B cell (primary cell): ENCODE measurements at regions not wholly inside any gene's neighbourhood (a gene's known extent, or its start where the extent isn't known, plus 50 kb on each side); places are given as distances from the start of the nearest gene placed in this dataset.

Experiments
- ATAC-seq: fragments of 200-7000 bp; cut with Tn5 transposase; one replicate; pipeline ENCODE4 v1.10.0; 2021; ENCODE audit warnings: low read depth, mild to moderate bottlenecking, moderate number of reproducible peaks, moderate library complexity
- CTCF ChIA-PET: fragments of 350-600 bp; sonication (Branson Sonifier 250); formaldehyde crosslinking; loops from one replicate; lab custom pipeline; 2021; ENCODE audit warnings: antibody characterized with exemption, inconsistent platforms; lab: Charles Lee
- POLR2A ChIA-PET: fragments of 350-600 bp; sonication (Branson Sonifier 250); formaldehyde crosslinking; loops from one replicate; lab custom pipeline; 2021; ENCODE audit warnings: antibody characterized with exemption; lab: Charles Lee
- DNase-seq: peaks from one replicate; pipeline ENCODE4 v3.0.0; 2013
- H2AFZ ChIP-seq: 2 replicates; pipeline ENCODE4 v1.6.1; 2012; ENCODE audit warnings: mild to moderate bottlenecking, low read depth, low read length; ENCODE audit not compliant: insufficient read depth, poor library complexity, severe bottlenecking
- H3K27ac ChIP-seq, 2 donors: 1 replicate in 1 of 2; 2 replicates in 1 of 2; pipeline ENCODE4 v1.5.1; 2012 to 2013; ENCODE audit warnings: low read length in 2 of 2, mild to moderate bottlenecking in 2 of 2, moderate library complexity in 1 of 2
- H3K27me3 ChIP-seq, 4 experiments: fragments of 200-600 bp in 1 of 4; sonication (generic) in 1 of 4; replicated peaks in 1 of 4; 1 replicate in 2 of 4; 2 replicates in 2 of 4; pipeline versions ENCODE4 v1.6.1 to v1.7.0; 2013 to 2016; ENCODE audit warnings: low read length in 3 of 4, mild to moderate bottlenecking in 2 of 4, mixed read lengths in 1 of 4, moderate library complexity in 1 of 4; ENCODE audit not compliant: insufficient read depth in 4 of 4, control insufficient read depth in 3 of 4; ENCODE audit errors: control extremely low read depth in 1 of 4
- H3K36me3 ChIP-seq, 2 experiments: replicated peaks in 1 of 2; 1 replicate in 1 of 2; 2 replicates in 1 of 2; pipeline versions ENCODE4 v1.6.1 to v1.7.1; 2013; ENCODE audit warnings: low read length in 1 of 2; ENCODE audit not compliant: insufficient read depth in 2 of 2, control insufficient read depth in 1 of 2; ENCODE audit errors: control extremely low read depth in 1 of 2, extremely low read depth in 1 of 2
- H3K4me1 ChIP-seq, 2 donors: fragments of 200-600 bp in 1 of 2; sonication (generic) in 1 of 2; 1 replicate in 1 of 2; 2 replicates in 1 of 2; pipeline versions ENCODE4 v1.5.1 to v1.6.1; 2013 to 2017; ENCODE audit warnings: low read length in 2 of 2; ENCODE audit not compliant: control insufficient read depth in 2 of 2, insufficient read depth in 2 of 2
- H3K4me2 ChIP-seq: replicated peaks from 2 replicates; pipeline ENCODE3; 2012; ENCODE audit warnings: mild to moderate bottlenecking, low read depth, low read length; ENCODE audit not compliant: poor library complexity, severe bottlenecking
- H3K4me3 ChIP-seq, 5 experiments: fragments of 200-600 bp in 1 of 5; sonication (generic) in 1 of 5; 1 replicate in 3 of 5; 2 replicates in 2 of 5; pipeline versions ENCODE4 v1.5.1 to v1.7.0; 2011 to 2016; ENCODE audit warnings: low read length in 4 of 5, mild to moderate bottlenecking in 4 of 5, low read depth in 2 of 5, control low read depth in 1 of 5, moderate library complexity in 1 of 5; ENCODE audit not compliant: insufficient read depth in 1 of 5; ENCODE audit errors: control extremely low read depth in 1 of 5, extremely low read depth in 1 of 5
- H3K79me2 ChIP-seq: fragments of 200-600 bp; sonication (generic); one replicate; pipeline ENCODE4 v1.6.0; 2016; ENCODE audit warnings: low read length; ENCODE audit not compliant: control insufficient read depth, insufficient read depth
- H3K9ac ChIP-seq: fragments of 200-600 bp; sonication (generic); 2 replicates; pipeline ENCODE4 v1.6.1; 2017; ENCODE audit warnings: mild to moderate bottlenecking, low read length, moderate library complexity
- H3K9me3 ChIP-seq, 3 donors: one replicate each; pipeline versions ENCODE4 v1.6.1 to v1.7.1; 2013; ENCODE audit warnings: low read length in 2 of 3; ENCODE audit not compliant: control insufficient read depth in 2 of 3, insufficient read depth in 1 of 3; ENCODE audit errors: control extremely low read depth in 1 of 3
- H4K20me1 ChIP-seq: 2 replicates; pipeline ENCODE4 v1.6.0; 2012; ENCODE audit warnings: mild to moderate bottlenecking, low read length; ENCODE audit not compliant: insufficient read depth, control insufficient read depth, poor library complexity, severe bottlenecking
- H3K27ac Mint-ChIP-seq: one replicate; pipeline ENCODE4 v1.8.0; 2021; ENCODE audit warnings: mixed read lengths
- H3K27me3 Mint-ChIP-seq: one replicate; pipeline ENCODE4 v1.8.0; 2021; ENCODE audit warnings: mixed read lengths
- H3K4me1 Mint-ChIP-seq: one replicate; pipeline ENCODE4 v1.8.0; 2021; ENCODE audit warnings: mixed read lengths
- H3K4me3 Mint-ChIP-seq: one replicate; pipeline ENCODE4 v1.8.0; 2021; ENCODE audit warnings: mixed read lengths
- H3K9me3 Mint-ChIP-seq: one replicate; pipeline ENCODE4 v1.8.0; 2022; ENCODE audit warnings: mixed read lengths; ENCODE audit not compliant: insufficient read depth
- EZH2 ChIP-seq: IDR thresholded peaks from 2 replicates; pipeline ENCODE4 v1.6.1; 2012; ENCODE audit warnings: borderline replicate concordance, low read depth, mild to moderate bottlenecking, moderate library complexity, low read length; ENCODE audit not compliant: insufficient read depth, poor library complexity, severe bottlenecking
- WGBS: methylation state at CpG from one replicate; pipeline ENCODE4 v1.1.5; 2013; ENCODE audit warnings: missing lambda C conversion rate; ENCODE audit not compliant: insufficient coverage; 5-methylcytosine and 5-hydroxymethylcytosine counted together
- intact Hi-C: fragments of 100-400 bp; cut with micrococcal nuclease; formaldehyde crosslinking; loops from one replicate; pipeline ENCODE4 v1.10.0; 2022
- TF ChIP-seq, protein P1 (sequence below): fragments of 200-600 bp; IDR thresholded peaks from one replicate; pipeline ENCODE4 v1.8.0; 2022; ENCODE audit warnings: antibody characterized with exemption, mild to moderate bottlenecking

DNA sequence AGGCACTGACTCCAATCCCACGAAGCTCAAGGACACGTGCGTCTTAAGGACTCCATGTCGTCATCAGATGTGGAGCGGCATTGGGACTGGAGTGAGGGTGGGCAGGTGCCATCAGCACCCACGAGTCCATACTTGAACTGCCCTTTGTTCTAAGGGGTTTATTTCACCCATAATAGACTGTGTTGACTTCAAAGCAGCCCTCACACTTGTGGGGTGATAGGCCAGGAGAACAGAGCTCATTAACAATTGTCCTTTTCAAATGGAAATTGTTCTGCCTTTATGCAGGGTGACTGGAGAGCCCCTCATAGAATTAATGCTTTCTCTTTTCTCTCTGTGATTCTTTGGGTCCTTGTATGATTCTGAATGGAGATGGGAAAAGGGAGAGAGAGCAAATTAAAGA lies 376.9 kb upstream of the MGMT start:
- CTCF ChIA-PET, result no interaction called here
- no peak overlapping the region for H3K27ac Mint-ChIP-seq

DNA sequence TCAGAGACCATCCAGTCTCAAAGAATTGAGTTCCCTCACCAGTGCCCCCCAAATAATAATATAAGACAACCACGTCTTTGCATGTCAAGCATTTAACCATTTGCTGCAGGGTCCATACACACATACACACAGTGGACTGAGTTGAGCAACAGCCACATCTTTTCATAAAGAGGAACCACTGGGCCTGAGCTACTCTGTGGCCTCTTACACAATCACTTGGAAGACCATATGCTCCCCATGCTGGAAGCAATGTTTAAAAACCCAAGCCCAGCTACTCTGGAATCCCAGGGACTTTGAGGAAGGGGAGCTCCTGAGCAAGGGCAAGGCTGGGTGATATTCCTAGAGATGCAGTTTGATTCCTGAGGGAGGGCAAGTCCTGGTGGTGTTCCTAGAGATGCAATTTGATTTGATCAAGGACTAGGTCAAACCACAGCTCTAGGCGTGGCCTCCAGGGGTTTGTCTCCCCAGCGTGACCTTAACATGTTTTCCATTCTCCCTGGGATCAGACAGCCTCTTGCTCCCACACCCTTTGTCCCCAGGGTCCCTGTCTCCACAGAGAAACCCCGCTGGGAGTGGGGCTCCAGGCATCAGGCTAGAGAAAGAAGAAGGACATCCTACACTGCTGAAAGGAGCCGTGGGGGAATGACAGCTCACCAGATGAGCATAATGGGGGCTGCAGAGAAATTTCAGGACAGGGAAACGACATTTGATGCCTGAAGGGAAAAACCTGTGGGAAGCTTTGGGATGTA lies 376.2 kb upstream of the MGMT start:
- 83% methylated on average over 5 of the region's 6 CpGs for WGBS
- Histone ChIP-seq H4K20me1 (no peaks in the 10 kb centered on the region), H3K9me3 (no peaks in the 10 kb centered on the region), H3K4me3 (no peak overlapping the region), H3K36me3 (no peaks in the 10 kb centered on the region), H3K27ac (no peak overlapping the region), H3K27me3 (no peaks in the 10 kb centered on the region), H3K4me1 (no peaks in the 10 kb centered on the region), H3K9ac (no peak overlapping the region), H3K4me2 (no peak overlapping the region), H2AFZ (no peak overlapping the region), H3K79me2 (no peaks in the 10 kb centered on the region)
- intact Hi-C loops, result no loop called here
- ATAC-seq (no peak), DNase-seq (no peak)
- Mint-ChIP-seq H3K4me3 (no peak overlapping the region), H3K9me3 (no peaks in the 10 kb centered on the region), H3K27me3 (no peaks in the 10 kb centered on the region), H3K27ac (no peak overlapping the region), H3K4me1 (no peaks in the 10 kb centered on the region)
- TF ChIP-seq, protein P1, sequence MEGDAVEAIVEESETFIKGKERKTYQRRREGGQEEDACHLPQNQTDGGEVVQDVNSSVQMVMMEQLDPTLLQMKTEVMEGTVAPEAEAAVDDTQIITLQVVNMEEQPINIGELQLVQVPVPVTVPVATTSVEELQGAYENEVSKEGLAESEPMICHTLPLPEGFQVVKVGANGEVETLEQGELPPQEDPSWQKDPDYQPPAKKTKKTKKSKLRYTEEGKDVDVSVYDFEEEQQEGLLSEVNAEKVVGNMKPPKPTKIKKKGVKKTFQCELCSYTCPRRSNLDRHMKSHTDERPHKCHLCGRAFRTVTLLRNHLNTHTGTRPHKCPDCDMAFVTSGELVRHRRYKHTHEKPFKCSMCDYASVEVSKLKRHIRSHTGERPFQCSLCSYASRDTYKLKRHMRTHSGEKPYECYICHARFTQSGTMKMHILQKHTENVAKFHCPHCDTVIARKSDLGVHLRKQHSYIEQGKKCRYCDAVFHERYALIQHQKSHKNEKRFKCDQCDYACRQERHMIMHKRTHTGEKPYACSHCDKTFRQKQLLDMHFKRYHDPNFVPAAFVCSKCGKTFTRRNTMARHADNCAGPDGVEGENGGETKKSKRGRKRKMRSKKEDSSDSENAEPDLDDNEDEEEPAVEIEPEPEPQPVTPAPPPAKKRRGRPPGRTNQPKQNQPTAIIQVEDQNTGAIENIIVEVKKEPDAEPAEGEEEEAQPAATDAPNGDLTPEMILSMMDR, result no peak
- TF ChIP-seq EZH2, result no peak
- ChIA-PET POLR2A (no interaction called here), CTCF (no interaction called here)

More for the DNA sequence above, 376.9 kb upstream of the MGMT start:
- no peak overlapping the region for H2AFZ ChIP-seq
- H3K27me3 ChIP-seq, result no peaks in the 10 kb centered on the region
- H3K36me3 ChIP-seq, result no peaks in the 10 kb centered on the region
- H3K4me2 ChIP-seq, result no peak overlapping the region
- Mint-ChIP-seq H3K9me3 (no peaks in the 10 kb centered on the region), H3K27me3 (no peaks in the 10 kb centered on the region), H3K4me1 (no peaks in the 10 kb centered on the region), H3K4me3 (no peak overlapping the region)
- 88% methylated on average over 5 of the region's 6 CpGs for WGBS
- H3K9ac ChIP-seq, result no peak overlapping the region
- intact Hi-C loops, result no loop called here
- no peaks in the 10 kb centered on the region for H3K79me2 ChIP-seq
- no peak for ATAC-seq
- DNase-seq, result no peak
- no peaks in the 10 kb centered on the region for H4K20me1 ChIP-seq
- no peak overlapping the region for H3K4me3 ChIP-seq
- H3K4me1 ChIP-seq, result no peaks in the 10 kb centered on the region
- no peak overlapping the region for H3K27ac ChIP-seq
- H3K9me3 ChIP-seq, result no peaks in the 10 kb centered on the region
- TF ChIP-seq EZH2, result no peak
- TF ChIP-seq, protein P1, result no peak
- POLR2A ChIA-PET, result no interaction called here
